Effector memory CD4-positive, alpha-beta T cell (primary cell): ENCODE measurements at regions not wholly inside any gene's neighbourhood (a gene's known extent, or its start where the extent isn't known, plus 50 kb on each side); places are given as distances from the start of the nearest gene placed in this dataset.

Source experiments
- DNase-seq, 3 donors: peaks; one replicate each; pipeline ENCODE4 v3.0.0-alpha.2; 2020
- H3K27ac ChIP-seq: 2 replicates; pipeline ENCODE4 v1.7.0; 2013; ENCODE audit warnings: mild to moderate bottlenecking, low read length, moderate library complexity; ENCODE audit not compliant: insufficient read depth, poor library complexity, severe bottlenecking
- H3K27me3 ChIP-seq: replicated peaks from 2 replicates; pipeline ENCODE4 v1.7.0; 2013; ENCODE audit warnings: mild to moderate bottlenecking, low read length; ENCODE audit not compliant: insufficient read depth, control insufficient read depth, poor library complexity, severe bottlenecking
- H3K36me3 ChIP-seq: 2 replicates; pipeline ENCODE4 v1.7.0; 2013; ENCODE audit warnings: mild to moderate bottlenecking, low read length, moderate library complexity; ENCODE audit not compliant: control insufficient read depth, insufficient read depth
- H3K4me1 ChIP-seq: 2 replicates; pipeline ENCODE4 v1.7.0; 2013; ENCODE audit warnings: low read length, mild to moderate bottlenecking; ENCODE audit not compliant: control insufficient read depth, insufficient read depth, poor library complexity, severe bottlenecking
- H3K4me3 ChIP-seq: 2 replicates; pipeline ENCODE4 v1.7.0; 2013; ENCODE audit warnings: low read length, low read depth, mild to moderate bottlenecking; ENCODE audit not compliant: insufficient read depth, poor library complexity, severe bottlenecking
- H3K9me3 ChIP-seq: 2 replicates; pipeline ENCODE4 v1.7.0; 2013; ENCODE audit warnings: mild to moderate bottlenecking, low read length, moderate library complexity; ENCODE audit not compliant: control insufficient read depth

DNA sequence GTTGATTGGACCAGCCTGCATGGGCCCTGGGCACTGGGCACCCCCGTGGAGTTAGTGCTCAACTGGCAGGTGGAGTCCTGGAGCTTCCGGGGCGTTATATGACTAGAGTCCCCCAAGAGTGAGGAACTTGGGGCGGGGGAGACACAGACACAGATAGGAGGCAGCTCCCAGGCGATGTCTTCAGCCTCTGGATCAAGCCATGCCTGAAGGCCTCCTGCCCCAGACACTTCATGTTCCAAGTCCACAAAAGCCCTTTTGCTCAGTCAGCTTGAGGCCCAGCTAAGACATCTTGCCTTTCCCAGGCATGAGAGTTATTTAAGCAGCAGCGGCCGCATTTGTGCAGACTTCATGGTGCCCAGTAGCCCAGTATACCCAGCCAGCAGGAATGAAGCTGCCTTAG lies 136.6 kb upstream of the CIBAR2 start:
- Histone ChIP-seq H3K9me3 (no peaks in the 10 kb centered on the region), H3K4me1 (no peaks in the 10 kb centered on the region), H3K27ac (no peak overlapping the region), H3K4me3 (no peak overlapping the region), H3K27me3 (no peaks in the 10 kb centered on the region), H3K36me3 (no peaks in the 10 kb centered on the region)
- no peak for DNase-seq

DNA sequence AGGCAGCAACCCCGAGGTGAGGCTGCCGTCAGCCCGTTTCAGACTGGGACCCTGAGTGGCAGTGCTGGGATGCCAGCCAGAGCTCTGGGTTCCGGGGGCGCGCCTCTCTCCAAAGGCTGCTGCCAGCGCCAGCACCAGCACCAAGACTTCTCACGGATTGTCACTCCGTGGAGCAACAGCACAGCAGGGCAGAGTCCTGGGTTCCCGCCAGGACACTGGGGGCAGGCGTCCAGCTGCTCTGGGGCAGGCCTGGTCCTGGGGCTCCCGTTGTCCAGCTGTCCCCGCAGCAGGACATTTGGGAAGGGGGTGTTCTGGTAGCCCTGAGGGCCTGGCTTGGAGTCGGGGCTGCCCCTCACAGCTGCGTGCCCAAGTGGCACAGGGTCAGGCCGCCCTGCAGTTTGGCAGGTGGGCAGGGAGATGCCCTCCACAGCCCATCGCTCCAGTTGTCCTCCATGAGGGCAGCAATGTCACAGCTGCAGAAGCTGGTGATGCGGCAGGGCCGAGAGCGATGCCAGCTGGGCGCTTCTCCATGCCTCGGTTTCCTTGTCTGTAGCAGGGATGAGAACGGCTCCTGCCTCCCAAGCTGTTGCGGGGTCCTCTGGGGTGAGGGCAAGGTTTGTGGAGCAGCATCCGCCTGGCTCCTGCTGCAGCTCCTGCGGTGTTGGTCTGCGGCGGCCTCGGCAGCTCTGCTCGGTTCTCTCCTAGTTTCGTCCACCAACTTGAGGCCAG lies 137.3 kb upstream of the CIBAR2 start:
- Histone ChIP-seq H3K9me3 (no peaks in the 10 kb centered on the region), H3K27me3 (no peaks in the 10 kb centered on the region)

GRCh38 chr16:85250147-85250463 lies 137.8 kb upstream of the CIBAR2 start:
- no peaks in the 10 kb centered on the region for H3K36me3 ChIP-seq
- no peak overlapping the region for H3K4me3 ChIP-seq
- H3K9me3 ChIP-seq, result no peaks in the 10 kb centered on the region
- no peak for DNase-seq
- no peak overlapping the region for H3K27ac ChIP-seq
- H3K27me3 ChIP-seq, result no peaks in the 10 kb centered on the region
- H3K4me1 ChIP-seq, result no peaks in the 10 kb centered on the region

More for the DNA sequence above, 137.3 kb upstream of the CIBAR2 start:
- no peak overlapping the region for H3K4me3 ChIP-seq
- no peak for DNase-seq
- H3K27ac ChIP-seq, result no peak overlapping the region
- H3K4me1 ChIP-seq, result no peaks in the 10 kb centered on the region
- no peaks in the 10 kb centered on the region for H3K36me3 ChIP-seq

DNA sequence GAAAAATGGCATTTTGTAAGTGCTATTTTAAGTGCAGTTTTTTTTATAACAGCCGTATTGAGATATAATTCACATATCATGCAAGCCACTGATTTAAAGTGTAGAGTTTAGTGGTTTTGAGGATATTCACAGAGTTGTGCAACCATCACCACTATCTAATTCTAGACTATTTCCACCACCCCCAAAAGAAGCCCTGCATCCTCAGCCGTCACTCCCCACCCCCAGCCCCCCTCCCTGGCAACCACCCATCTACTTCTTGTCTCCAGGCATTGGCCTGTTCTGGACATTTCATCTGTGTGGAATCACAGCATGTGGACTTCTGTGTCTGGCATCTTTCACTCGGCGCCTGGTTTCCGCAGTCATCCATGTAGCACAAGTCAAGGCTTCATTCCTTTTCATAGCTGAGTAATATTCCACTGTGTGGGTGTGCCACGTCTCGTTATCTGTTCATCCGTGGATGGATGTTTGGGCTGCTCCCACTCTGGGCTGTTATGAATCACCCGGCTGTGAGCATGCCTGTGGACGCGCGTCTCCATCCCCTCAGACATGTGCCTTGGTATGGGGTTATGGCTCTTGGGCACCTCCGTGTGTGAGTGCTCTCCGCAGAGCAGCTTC lies 138.4 kb upstream of the CIBAR2 start:
- Histone ChIP-seq H3K9me3 (no peaks in the 10 kb centered on the region), H3K27me3 (no peaks in the 10 kb centered on the region), H3K27ac (no peak overlapping the region), H3K4me3 (no peak overlapping the region), H3K36me3 (no peaks in the 10 kb centered on the region), H3K4me1 (no peaks in the 10 kb centered on the region)
- no peak for DNase-seq

- no peaks in the 10 kb centered on the region for H3K36me3 ChIP-seq
- no peaks in the 10 kb centered on the region for H3K4me1 ChIP-seq
- H3K27me3 ChIP-seq, result no peaks in the 10 kb centered on the region
- DNase-seq, result no peak
- H3K9me3 ChIP-seq, result no peaks in the 10 kb centered on the region
- no peak overlapping the region for H3K27ac ChIP-seq
- no peak overlapping the region for H3K4me3 ChIP-seq
Measured at GRCh38 chr16:85251225-85251760, 139.0 kb upstream of the CIBAR2 start.

DNA sequence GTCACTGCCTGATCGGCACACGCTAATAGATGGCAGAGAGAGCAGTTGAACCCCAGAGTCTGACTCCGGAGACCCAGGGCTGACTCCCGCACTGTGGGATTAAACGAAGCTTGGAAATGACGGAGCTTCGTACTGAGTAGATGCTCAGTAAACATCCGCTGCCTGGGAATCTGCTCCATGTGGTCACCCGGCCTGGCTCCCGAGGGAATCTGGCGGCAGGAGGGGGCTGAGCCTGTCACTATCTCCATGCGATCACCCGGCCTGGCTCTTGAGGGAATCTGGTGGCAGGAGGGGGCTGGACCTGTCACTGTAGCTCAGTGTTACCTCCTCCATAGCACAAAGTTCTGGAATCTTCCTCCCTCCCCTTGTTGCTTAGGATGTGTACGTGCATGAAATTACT lies 139.7 kb upstream of the CIBAR2 start:
- Histone ChIP-seq H3K36me3 (no peaks in the 10 kb centered on the region), H3K9me3 (no peaks in the 10 kb centered on the region), H3K4me1 (no peaks in the 10 kb centered on the region), H3K27me3 (no peaks in the 10 kb centered on the region), H3K27ac (no peak overlapping the region), H3K4me3 (no peak overlapping the region)
- DNase-seq, result no peak

GRCh38 chr16:85252461-85252860 lies 140.2 kb upstream of the CIBAR2 start:
- no peak overlapping the region for H3K27ac ChIP-seq
- no peaks in the 10 kb centered on the region for H3K4me1 ChIP-seq
- no peak overlapping the region for H3K4me3 ChIP-seq
- H3K9me3 ChIP-seq, result no peaks in the 10 kb centered on the region
- no peak for DNase-seq
- H3K36me3 ChIP-seq, result no peaks in the 10 kb centered on the region
- no peaks in the 10 kb centered on the region for H3K27me3 ChIP-seq

DNA sequence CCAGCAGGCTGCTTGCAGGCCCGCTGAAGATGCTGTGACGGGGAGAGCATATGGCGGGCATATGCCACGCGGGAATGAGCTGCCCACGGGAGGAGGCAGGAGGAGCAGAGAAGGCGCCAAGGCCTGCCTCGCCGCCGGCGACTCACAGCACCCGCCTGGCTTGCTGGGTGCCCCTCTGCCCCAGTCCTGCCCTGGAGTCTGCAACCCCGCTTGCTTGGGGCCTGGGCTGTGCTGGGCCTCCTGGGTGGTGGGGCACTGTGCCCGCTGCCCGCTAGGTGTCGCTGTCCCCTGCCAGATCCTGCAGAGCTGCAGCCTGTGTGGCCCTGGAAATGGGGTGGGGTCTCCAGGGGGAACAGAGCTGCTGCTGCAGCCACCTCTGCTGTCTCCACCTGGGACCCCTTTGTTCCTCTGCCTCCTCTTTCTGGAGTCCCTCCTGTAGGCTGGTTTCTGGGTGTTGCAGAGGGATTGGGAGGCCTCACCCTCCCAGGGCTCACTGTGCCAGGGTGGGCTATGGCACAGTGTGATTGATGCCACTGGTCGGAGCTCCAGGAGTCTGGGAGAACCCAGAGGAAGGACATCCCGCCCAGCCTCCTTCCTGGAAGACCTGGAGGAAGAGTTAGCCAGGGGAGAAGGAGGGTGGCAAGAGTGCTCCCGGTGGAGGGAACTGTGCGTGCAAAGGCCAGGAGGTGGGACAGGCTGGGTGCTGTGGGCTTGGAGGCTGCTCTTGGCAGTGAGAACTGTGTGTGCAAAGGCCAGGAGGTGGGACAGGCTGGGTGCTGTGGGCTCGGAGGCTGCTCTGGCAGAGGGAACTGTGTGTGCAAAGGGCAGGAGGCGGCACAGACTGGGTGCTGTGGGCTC lies 141.0 kb upstream of the CIBAR2 start:
- DNase-seq, result peak in 2 of 3 donors; percentile 16 to 39
- Histone ChIP-seq H3K4me3 (no peak overlapping the region), H3K9me3 (no peaks in the 10 kb centered on the region), H3K36me3 (no peaks in the 10 kb centered on the region), H3K27ac (no peak overlapping the region), H3K4me1 (no peaks in the 10 kb centered on the region), H3K27me3 (no peaks in the 10 kb centered on the region)

DNA sequence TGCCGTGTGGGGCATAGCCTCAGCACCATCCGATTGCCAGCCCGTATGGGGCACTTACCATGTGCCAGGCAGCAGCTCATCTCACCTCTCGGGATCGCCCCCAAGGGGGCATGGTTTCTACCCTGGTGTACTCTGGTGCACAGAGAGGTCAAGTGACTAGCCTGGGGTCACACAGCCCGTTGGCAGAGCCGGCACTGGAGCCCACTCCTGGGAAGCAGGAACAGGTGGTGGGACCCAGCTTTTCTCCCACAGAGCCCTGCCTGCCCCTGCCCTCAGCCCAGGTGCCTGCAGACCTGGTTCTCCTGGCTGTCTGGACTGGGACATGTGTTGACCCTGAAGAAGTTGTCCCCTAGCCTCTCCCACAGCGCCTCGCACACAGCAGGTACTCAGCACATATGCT lies 141.8 kb upstream of the CIBAR2 start:
- Histone ChIP-seq H3K36me3 (no peaks in the 10 kb centered on the region), H3K4me3 (no peak overlapping the region), H3K9me3 (no peaks in the 10 kb centered on the region), H3K27me3 (peaks cover under 1% of the 10 kb centered on the region), H3K4me1 (no peaks in the 10 kb centered on the region), H3K27ac (no peak overlapping the region)
- no peak for DNase-seq

- H3K27ac ChIP-seq, result no peak overlapping the region
- H3K4me3 ChIP-seq, result no peak overlapping the region
- H3K36me3 ChIP-seq, result no peaks in the 10 kb centered on the region
- DNase-seq, result no peak
- no peaks in the 10 kb centered on the region for H3K9me3 ChIP-seq
- no peaks in the 10 kb centered on the region for H3K4me1 ChIP-seq
- peaks cover 5% of the 10 kb centered on the region for H3K27me3 ChIP-seq
Measured at GRCh38 chr16:85254921-85255320, 142.6 kb upstream of the CIBAR2 start.
